ENCODE measurements at regions not wholly inside any gene's neighbourhood (a gene's known extent, or its start where the extent isn't known, plus 50 kb on each side); places are given as distances from the start of the nearest gene placed in this dataset.

DNA sequence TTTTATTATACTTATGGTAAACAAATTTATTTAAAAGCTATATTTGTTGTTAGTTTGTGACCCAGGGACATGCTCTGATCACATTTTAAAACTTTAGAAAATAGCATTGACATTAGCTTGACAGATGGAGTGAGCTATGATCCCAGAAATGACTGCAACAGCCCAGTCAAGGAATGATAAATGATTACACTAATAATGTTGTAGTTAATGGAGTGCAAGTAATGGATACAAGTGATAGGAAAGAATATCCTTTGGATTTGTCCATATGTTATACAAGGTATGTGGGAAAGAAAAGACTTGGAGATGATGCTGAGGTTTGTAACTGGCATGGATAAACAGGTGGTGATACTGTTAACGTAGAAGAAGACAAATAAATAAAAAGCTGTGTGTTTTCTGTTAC is 1908.7 kb downstream of the MRPL39 start:
- TF ChIP-seq CTCF (conservative IDR thresholded peaks at IDR 0.05; ENCODE audit: low read depth, low read length) = no peak
- DNase-seq (ENCODE audit: low read depth) = no peak
- no peak overlapping the region for H3K4me3 ChIP-seq (ENCODE audit: low read depth, low read length)

- no peak for TF ChIP-seq CTCF (conservative IDR thresholded peaks at IDR 0.05; ENCODE audit: low read depth, low read length)
- no peak for DNase-seq (ENCODE audit: low read depth)
- no peak overlapping the region for H3K4me3 ChIP-seq (ENCODE audit: low read depth, low read length)
Observed at GRCh38 chr21:23695443-23695842, 1911.8 kb downstream of the MRPL39 start.

DNA sequence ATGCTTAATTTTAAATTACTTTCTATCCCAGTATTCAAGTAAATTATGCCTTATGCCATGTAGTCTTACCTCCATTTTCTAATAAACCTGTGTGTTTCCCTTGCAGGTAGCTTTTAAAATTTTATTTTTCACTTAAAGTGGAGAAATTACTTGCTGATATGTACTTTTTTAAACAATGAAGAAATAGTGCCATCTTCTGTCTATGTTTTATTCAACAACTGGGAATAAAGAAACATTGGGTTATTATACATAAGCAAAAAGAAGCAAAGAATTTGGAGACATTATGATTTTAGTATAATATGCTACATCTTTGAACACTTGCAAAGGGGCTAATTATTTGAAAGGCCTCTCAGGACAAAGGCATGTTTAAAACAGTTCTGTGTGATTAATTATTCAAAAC is 1912.9 kb downstream of the MRPL39 start:
- no peak overlapping the region for H3K4me3 ChIP-seq (ENCODE audit: low read depth, low read length)
- no peak for DNase-seq (ENCODE audit: low read depth)
- TF ChIP-seq CTCF (conservative IDR thresholded peaks at IDR 0.05; ENCODE audit: low read depth, low read length) = no peak

DNA sequence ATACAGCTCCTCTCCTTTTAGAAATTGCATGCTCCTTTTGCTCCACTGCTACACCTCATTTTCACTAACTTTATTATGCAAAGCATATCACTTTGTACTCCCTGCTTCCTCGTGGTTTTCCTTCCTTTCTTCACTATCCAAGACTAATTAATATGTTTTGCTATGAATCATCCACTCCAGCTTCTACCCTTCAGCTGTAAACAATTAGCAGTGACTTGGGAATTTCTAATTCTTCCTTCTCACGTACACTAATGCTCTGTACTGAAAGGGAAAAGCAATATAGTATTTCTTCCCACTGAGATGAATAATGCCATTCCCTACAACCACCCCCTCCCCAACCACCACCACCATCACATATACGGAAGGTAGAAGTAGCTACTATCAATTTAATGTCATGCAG is 1917.0 kb downstream of the MRPL39 start:
- DNase-seq (ENCODE audit: low read depth) = no peak
- H3K4me3 ChIP-seq (ENCODE audit: low read depth, low read length) = no peak overlapping the region

GRCh38 chr21:23686737-23687523 is 1920.4 kb downstream of the MRPL39 start:
- H3K4me3 ChIP-seq (ENCODE audit: low read depth, low read length) = no peak overlapping the region
- no peak for TF ChIP-seq CTCF (conservative IDR thresholded peaks at IDR 0.05; ENCODE audit: low read depth, low read length)
- no peak for DNase-seq (ENCODE audit: low read depth)

More for the DNA sequence above, 1917.0 kb downstream of the MRPL39 start:
- no peak for TF ChIP-seq CTCF (conservative IDR thresholded peaks at IDR 0.05; ENCODE audit: low read depth, low read length)

GRCh38 chr21:23684431-23684830 is 1922.8 kb downstream of the MRPL39 start:
- no peak for DNase-seq (ENCODE audit: low read depth)
- TF ChIP-seq CTCF (conservative IDR thresholded peaks at IDR 0.05; ENCODE audit: low read depth, low read length) = no peak
- H3K4me3 ChIP-seq (ENCODE audit: low read depth, low read length) = no peak overlapping the region

DNA sequence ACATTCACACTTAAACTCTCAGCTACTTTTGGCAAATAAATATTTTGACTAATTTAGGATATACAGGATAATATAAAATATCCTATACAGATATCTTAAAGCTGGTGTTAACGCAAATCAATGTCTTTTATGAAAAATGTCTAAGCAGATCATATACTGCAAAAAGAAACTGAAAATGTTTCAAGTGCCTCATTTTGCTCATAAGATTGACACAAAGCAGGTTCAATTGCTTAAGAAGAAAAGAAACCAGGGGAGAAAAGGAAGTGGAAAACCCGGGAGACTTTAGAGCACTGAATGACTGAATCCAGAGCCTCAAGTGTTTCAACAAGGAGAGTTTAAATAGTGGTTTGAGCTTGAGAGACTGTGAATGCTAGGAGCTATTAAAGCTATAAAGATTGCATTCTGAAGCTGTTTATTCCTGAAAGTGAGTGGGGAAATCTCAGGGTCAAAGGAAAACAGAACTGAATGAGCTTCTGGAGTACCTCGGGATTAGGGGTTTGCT is 1943.0 kb downstream of the MRPL39 start:
- H3K4me3 ChIP-seq (ENCODE audit: low read depth, low read length) = no peak overlapping the region
- DNase-seq (ENCODE audit: low read depth) = no peak
- no peak for TF ChIP-seq CTCF (conservative IDR thresholded peaks at IDR 0.05; ENCODE audit: low read depth, low read length)
